MCF 10A (cell line): ENCODE measurements at regions not wholly inside any gene's neighbourhood (a gene's known extent, or its start where the extent isn't known, plus 50 kb on each side); places are given as distances from the start of the nearest gene placed in this dataset.

Experiments
- BruUV-seq: library from RNA; stranded (reverse); fragments of 400-500 nt; replicated peaks from 2 replicates; lab custom pipeline; 2021; lab: Mats Ljungman, UMichigan
- CTCF ChIA-PET: fragments of 300-600 bp; sonication (Branson Sonifier 250); formaldehyde crosslinking; extraction: SDS; loops from one replicate; lab custom pipeline; 2021; ENCODE audit warnings: antibody characterized with exemption, inconsistent platforms; lab: Yijun Ruan, JAX
- POLR2A ChIA-PET: fragments of 300-600, 350-650 bp; sonication (Branson Sonifier 250); formaldehyde crosslinking; extraction: SDS; loops from one replicate; lab custom pipeline; 2020; ENCODE audit warnings: antibody characterized with exemption, inconsistent platforms; lab: Yijun Ruan, JAX
- DNase-seq: peaks from one replicate; pipeline ENCODE4 v3.0.0-alpha.2; 2018; ENCODE audit not compliant: unreplicated experiment
- H3K27ac Mint-ChIP-seq: one replicate; pipeline ENCODE4 v1.8.0; 2022; ENCODE audit warnings: mild to moderate bottlenecking, low read depth, mixed read lengths; ENCODE audit not compliant: unreplicated experiment
- H3K27me3 Mint-ChIP-seq: one replicate; pipeline ENCODE4 v1.8.0; 2022; ENCODE audit warnings: mixed read lengths; ENCODE audit not compliant: insufficient read depth, unreplicated experiment
- H3K36me3 Mint-ChIP-seq: one replicate; pipeline ENCODE4 v1.8.0; 2022; ENCODE audit warnings: mild to moderate bottlenecking, moderate library complexity, mixed read lengths; ENCODE audit not compliant: insufficient read depth, unreplicated experiment
- H3K4me1 Mint-ChIP-seq: one replicate; pipeline ENCODE4 v1.8.0; 2022; ENCODE audit warnings: mixed read lengths; ENCODE audit not compliant: insufficient read depth, unreplicated experiment
- H3K4me3 Mint-ChIP-seq: one replicate; pipeline ENCODE4 v1.8.0; 2022; ENCODE audit warnings: mild to moderate bottlenecking, moderate library complexity, mixed read lengths; ENCODE audit not compliant: unreplicated experiment
- H3K9me3 Mint-ChIP-seq: one replicate; pipeline ENCODE4 v1.8.0; 2022; ENCODE audit warnings: mixed read lengths; ENCODE audit not compliant: unreplicated experiment
- CTCF ChIP-seq: fragments of 200-600 bp; IDR thresholded peaks from one replicate; pipeline ENCODE4 v1.8.0; 2022; ENCODE audit warnings: antibody characterized with exemption, mild to moderate bottlenecking; ENCODE audit not compliant: unreplicated experiment
- intact Hi-C: fragments of 100-400 bp; cut with micrococcal nuclease; formaldehyde crosslinking; loops from 2 replicates; pipeline ENCODE4 v1.14.1; 2022

- no peak overlapping the region for H3K27ac Mint-ChIP-seq
- no peak for TF ChIP-seq CTCF
- no peak overlapping the region for H3K4me3 Mint-ChIP-seq
- no peaks in the 10 kb centered on the region for H3K4me1 Mint-ChIP-seq
- intact Hi-C loops: no loop called here
- ChIA-PET CTCF (no interaction called here), POLR2A (no interaction called here)
- BruUV-seq: no TSS peak
- H3K9me3 Mint-ChIP-seq: no peaks in the 10 kb centered on the region
- no peaks in the 10 kb centered on the region for H3K27me3 Mint-ChIP-seq
- no peaks in the 10 kb centered on the region for H3K36me3 Mint-ChIP-seq
- no peak for DNase-seq
These were observed 172.0 kb upstream of the SPOPL start for GRCh38 chr2:138329591-138329990.

- intact Hi-C loops: no loop called here
- H3K9me3 Mint-ChIP-seq: no peaks in the 10 kb centered on the region
- H3K4me3 Mint-ChIP-seq: no peak overlapping the region
- no TSS peak for BruUV-seq
- ChIA-PET POLR2A (no interaction called here), CTCF (no interaction called here)
- no peaks in the 10 kb centered on the region for H3K27me3 Mint-ChIP-seq
- H3K27ac Mint-ChIP-seq: no peak overlapping the region
- no peaks in the 10 kb centered on the region for H3K4me1 Mint-ChIP-seq
- no peak for DNase-seq
- no peak for TF ChIP-seq CTCF
- H3K36me3 Mint-ChIP-seq: no peaks in the 10 kb centered on the region
These were observed 168.4 kb upstream of the SPOPL start for GRCh38 chr2:138333121-138333520.

- no peaks in the 10 kb centered on the region for H3K4me1 Mint-ChIP-seq
- ChIA-PET CTCF (interaction anchor here (0.7 kb wide), 1 partner anchor 664 kb away, joined by 3 read pairs; no protein-coding TSS in a partner anchor), POLR2A (interaction anchor here (1.0 kb wide), 1 partner anchor 30 kb away, joined by 3 read pairs; no protein-coding TSS in a partner anchor)
- DNase-seq: no peak
- BruUV-seq: no TSS peak
- no peak for TF ChIP-seq CTCF
- intact Hi-C loops: no loop called here
- H3K4me3 Mint-ChIP-seq: no peak overlapping the region
- no peaks in the 10 kb centered on the region for H3K9me3 Mint-ChIP-seq
- no peak overlapping the region for H3K27ac Mint-ChIP-seq
- H3K27me3 Mint-ChIP-seq: no peaks in the 10 kb centered on the region
- H3K36me3 Mint-ChIP-seq: no peaks in the 10 kb centered on the region
These were observed 167.9 kb upstream of the SPOPL start for GRCh38 chr2:138333677-138334076.

GRCh38 chr2:138334323-138334722, 167.2 kb upstream of the SPOPL start:
- Mint-ChIP-seq H3K27me3 (no peaks in the 10 kb centered on the region), H3K4me3 (no peak overlapping the region), H3K4me1 (no peaks in the 10 kb centered on the region), H3K36me3 (no peaks in the 10 kb centered on the region), H3K27ac (no peak overlapping the region), H3K9me3 (no peaks in the 10 kb centered on the region)
- CTCF ChIA-PET: interaction anchor here (0.6 to 1.1 kb wide), 4 partner anchors 10 to 663 kb away, joined by 3 to 5 read pairs (median 4); no protein-coding TSS in a partner anchor
- DNase-seq: no peak
- intact Hi-C loops: no loop called here
- POLR2A ChIA-PET: interaction anchor here (1.0 to 1.1 kb wide), 2 partner anchors 31 to 40 kb away, joined by 3 read pairs; no protein-coding TSS in a partner anchor
- no TSS peak for BruUV-seq
- TF ChIP-seq CTCF: no peak
